Pancreas (tissue), 10 donors: ENCODE measurements at regions not wholly inside any gene's neighbourhood (a gene's known extent, or its start where the extent isn't known, plus 50 kb on each side); places are given as distances from the start of the nearest gene placed in this dataset.

ENCODE experiments used
- ATAC-seq, 4 donors: fragments of 200-7000 bp; cut with Tn5 transposase; one replicate each; pipeline versions ENCODE4 v1.8.0 to v1.9.1; 2020; ENCODE audit warnings: mild to moderate bottlenecking in 4 of 4, moderate library complexity in 4 of 4
- DNase-seq, 6 donors: peaks; one replicate each; pipeline ENCODE4 v3.0.0-alpha.2; 2020
- FAIRE-seq: peaks from 2 replicates; lab custom pipeline; 2012; peaks lifted over from hg19 to GRCh38; lab: Jason Lieb, UNC
- H3K27ac ChIP-seq, 4 donors: fragments of 200-600 bp; sonication (generic); 1 replicate in 3 of 4; 2 replicates in 1 of 4; pipeline versions ENCODE4 v1.5.0 to v1.8.0; 2020
- H3K27me3 ChIP-seq, 4 donors: fragments of 200-600 bp; one replicate each; pipeline ENCODE4 v1.8.0; 2021
- H3K36me3 ChIP-seq, 3 donors: fragments of 200-600 bp; sonication (generic) in 1 of 3; one replicate each; pipeline versions ENCODE4 v1.5.0 to v1.8.0; 2020 to 2021
- H3K4me1 ChIP-seq, 3 donors: fragments of 200-600 bp; one replicate each; pipeline ENCODE4 v1.8.0; 2021
- H3K4me3 ChIP-seq, 4 donors: fragments of 200-600 bp; sonication (generic) in 2 of 4; one replicate each; pipeline versions ENCODE4 v1.5.0 to v1.8.0; 2020 to 2021
- H3K9me3 ChIP-seq, 4 donors: fragments of 200-600 bp; one replicate each; pipeline ENCODE4 v1.8.0; 2021
- WGBS, 2 donors: extraction: QIAGEN DNeasy Blood & Tissue Kit; methylation state at CpG; one replicate each; pipeline ENCODE4 v1.1.7; 2013; 5-methylcytosine and 5-hydroxymethylcytosine counted together
- intact Hi-C, 3 donors: fragments of 100-400 bp; cut with DNase I; formaldehyde crosslinking; loops; one replicate each; pipeline versions ENCODE4 v1.11.1 to v1.14.2; 2022
- TF ChIP-seq, protein P1 (sequence below), 4 donors: fragments of 200-600 bp; sonication (generic) in 3 of 4; IDR thresholded peaks; one replicate each; pipeline versions ENCODE4 v1.5.0 to v1.8.0; 2021; ENCODE audit warnings: antibody characterized with exemption in 4 of 4
- donor health status: healthy with polysubstance abuse.
- donor health status: DM: no; HTN: no; CAD: no; lungs with moderate emphysema.
- donor health status: DM: no; HTN: no; CAD: no.
- donor health status: control.
- donor health status: control.
- donor health status: Bipolar disorder and iron deficiency.
- donor health status: DM: yes; HTN: yes; CAD: no.
- donor health status: DM: no; HTN: no; CAD: no.
- donor health status: DM: no; HTN: no; CAD: no.
- donor health status: DM: yes; HTN: yes; CAD: no.

DNA sequence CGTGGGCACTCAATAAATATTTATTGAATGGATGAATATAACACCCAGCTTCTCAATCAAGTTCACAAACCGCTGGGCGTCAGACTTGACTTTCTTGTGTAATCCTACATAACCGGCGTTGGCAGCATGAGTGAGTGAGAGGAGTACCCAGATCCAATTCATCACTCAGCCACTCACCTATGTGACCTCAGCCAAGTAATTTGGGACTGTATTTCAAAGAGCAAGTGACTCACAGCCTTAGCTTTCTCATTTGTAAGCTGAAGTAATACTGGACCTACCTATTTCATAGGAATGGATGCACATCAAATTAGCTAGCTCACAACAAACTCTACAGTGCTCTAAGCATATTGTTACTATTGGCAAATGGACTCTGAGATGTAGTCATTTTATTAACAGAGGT lies 53.8 kb upstream of the FAM204A start:
- H3K9me3 ChIP-seq, result no peaks in the 10 kb centered on the region
- no peak for ATAC-seq
- TF ChIP-seq, protein P1, sequence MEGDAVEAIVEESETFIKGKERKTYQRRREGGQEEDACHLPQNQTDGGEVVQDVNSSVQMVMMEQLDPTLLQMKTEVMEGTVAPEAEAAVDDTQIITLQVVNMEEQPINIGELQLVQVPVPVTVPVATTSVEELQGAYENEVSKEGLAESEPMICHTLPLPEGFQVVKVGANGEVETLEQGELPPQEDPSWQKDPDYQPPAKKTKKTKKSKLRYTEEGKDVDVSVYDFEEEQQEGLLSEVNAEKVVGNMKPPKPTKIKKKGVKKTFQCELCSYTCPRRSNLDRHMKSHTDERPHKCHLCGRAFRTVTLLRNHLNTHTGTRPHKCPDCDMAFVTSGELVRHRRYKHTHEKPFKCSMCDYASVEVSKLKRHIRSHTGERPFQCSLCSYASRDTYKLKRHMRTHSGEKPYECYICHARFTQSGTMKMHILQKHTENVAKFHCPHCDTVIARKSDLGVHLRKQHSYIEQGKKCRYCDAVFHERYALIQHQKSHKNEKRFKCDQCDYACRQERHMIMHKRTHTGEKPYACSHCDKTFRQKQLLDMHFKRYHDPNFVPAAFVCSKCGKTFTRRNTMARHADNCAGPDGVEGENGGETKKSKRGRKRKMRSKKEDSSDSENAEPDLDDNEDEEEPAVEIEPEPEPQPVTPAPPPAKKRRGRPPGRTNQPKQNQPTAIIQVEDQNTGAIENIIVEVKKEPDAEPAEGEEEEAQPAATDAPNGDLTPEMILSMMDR (IDR thresholded peaks at IDR 0.05), result no peak
- FAIRE-seq, result no peak
- H3K27ac ChIP-seq, result no peak overlapping the region
- no peaks in the 10 kb centered on the region for H3K27me3 ChIP-seq
- no peaks in the 10 kb centered on the region for H3K4me1 ChIP-seq
- no peak for DNase-seq
- no peaks in the 10 kb centered on the region for H3K36me3 ChIP-seq
- intact Hi-C loops, result no loop called here
- no peak overlapping the region for H3K4me3 ChIP-seq
- 71 to 73% methylated on average over 5 of the region's 5 CpGs for WGBS, 2 donors

DNA sequence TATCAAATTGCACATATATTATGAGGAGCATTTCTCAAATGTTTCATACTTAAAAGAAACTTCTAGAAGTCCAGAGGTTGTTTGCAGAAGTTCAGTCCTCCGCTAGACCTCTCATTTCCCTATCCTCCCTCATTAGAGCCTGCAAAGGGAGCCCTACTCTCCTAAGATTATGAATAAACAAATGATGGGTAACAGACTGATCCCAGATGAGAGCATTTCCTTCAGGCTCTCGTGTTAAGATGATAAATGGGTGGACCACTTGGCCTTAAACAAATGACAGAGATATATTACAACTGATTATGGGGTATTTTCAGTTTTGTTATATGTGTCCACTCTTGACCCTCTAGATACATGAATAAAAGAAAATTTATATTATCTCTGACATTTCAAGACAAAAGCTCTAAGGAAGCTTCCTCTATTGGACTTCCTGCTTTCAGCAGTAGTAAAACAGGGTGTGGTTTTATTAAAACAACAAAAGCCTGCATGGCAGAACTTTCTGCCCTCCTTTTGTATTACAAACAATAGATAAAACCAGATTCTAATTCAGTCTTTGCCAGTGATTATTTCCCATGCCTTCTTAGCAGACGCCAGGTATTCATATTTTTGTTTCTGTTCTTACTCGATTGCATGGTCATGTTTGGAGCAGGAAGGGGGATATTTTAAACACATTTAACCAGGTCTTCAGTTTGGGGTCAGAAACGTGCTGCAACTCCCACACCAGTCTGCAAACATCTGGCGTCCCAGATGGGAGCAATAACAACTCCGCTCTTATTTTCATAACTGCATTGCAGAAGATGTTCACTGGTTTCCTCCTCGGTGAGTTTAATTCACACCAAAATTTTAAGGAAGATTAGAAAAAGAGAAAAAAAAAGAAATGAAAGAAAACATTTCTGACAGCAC lies 52.4 kb upstream of the FAM204A start:
- Histone ChIP-seq H3K9me3 (no peaks in the 10 kb centered on the region), H3K36me3 (no peaks in the 10 kb centered on the region), H3K4me1 (no peaks in the 10 kb centered on the region), H3K27ac (no peak overlapping the region), H3K27me3 (peaks cover 0 to 2% (median 0%) of the 10 kb centered on the region in 4 donors), H3K4me3 (no peak overlapping the region)
- intact Hi-C loops, result no loop called here
- DNase-seq (no peak), FAIRE-seq (no peak), ATAC-seq (no peak)
- TF ChIP-seq, protein P1 (IDR thresholded peaks at IDR 0.05), result no peak
- WGBS, 2 donors, result 41 to 47% methylated on average over 8 of the region's 8 CpGs

DNA sequence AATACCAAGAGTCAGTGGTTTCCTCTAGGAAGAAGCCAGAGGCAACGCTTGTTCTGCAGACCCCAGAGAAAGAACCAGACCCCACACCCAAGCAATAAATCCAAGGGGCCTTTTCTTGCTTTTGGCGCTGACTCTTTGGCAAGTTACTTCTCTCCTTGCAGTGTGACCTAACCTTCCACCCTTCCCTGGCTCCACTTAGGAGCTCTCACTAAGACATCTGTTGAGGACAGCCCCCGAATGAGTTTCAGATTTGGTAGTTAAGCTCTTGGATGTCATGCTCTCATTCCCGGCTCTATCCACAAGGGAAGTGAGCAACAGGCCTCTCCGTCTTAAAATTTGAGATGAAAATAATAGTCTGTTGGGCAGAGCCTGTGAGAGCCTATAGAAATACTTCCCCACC lies 50.6 kb upstream of the FAM204A start:
- 72 to 75% methylated on average over 5 of the region's 5 CpGs for WGBS, 2 donors

More for the DNA sequence above, 50.6 kb upstream of the FAM204A start:
- Histone ChIP-seq H3K9me3 (no peaks in the 10 kb centered on the region), H3K4me3 (no peak overlapping the region), H3K36me3 (no peaks in the 10 kb centered on the region), H3K27me3 (peaks cover 0 to 4% (median 0%) of the 10 kb centered on the region in 4 donors), H3K4me1 (no peaks in the 10 kb centered on the region), H3K27ac (no peak overlapping the region)
- TF ChIP-seq, protein P1 (IDR thresholded peaks at IDR 0.05), result no peak
- DNase-seq (no peak), FAIRE-seq (no peak), ATAC-seq (no peak)
- intact Hi-C loops, result no loop called here
